Sigmoid colon (tissue), 4 donors: ENCODE measurements at regions not wholly inside any gene's neighbourhood (a gene's known extent, or its start where the extent isn't known, plus 50 kb on each side); places are given as distances from the start of the nearest gene placed in this dataset.

Experiments used
- POLR2A ChIP-seq, 2 donors: fragments of 450-650 bp; IDR thresholded peaks; one replicate each; pipeline ENCODE4 v1.6.1; 2016; ENCODE audit warnings: antibody characterized with exemption in 2 of 2, mild to moderate bottlenecking in 2 of 2, moderate library complexity in 2 of 2
- POLR2AphosphoS5 ChIP-seq, 4 donors: sonication (generic); formaldehyde crosslinking; IDR thresholded peaks; one replicate each; pipeline ENCODE4 v1.6.1; 2017; ENCODE audit warnings: antibody characterized with exemption in 4 of 4

- no peak for TF ChIP-seq POLR2AphosphoS5 (IDR thresholded peaks at IDR 0.05)
- TF ChIP-seq POLR2A (IDR thresholded peaks at IDR 0.05): no peak
Observed at GRCh38 chr3:1752205-1752604, 346.5 kb upstream of the CNTN4 start.
